Suprapubic skin (tissue), 4 donors: ENCODE measurements at regions not wholly inside any gene's neighbourhood (a gene's known extent, or its start where the extent isn't known, plus 50 kb on each side); places are given as distances from the start of the nearest gene placed in this dataset.

Source experiments
- DNase-seq, 2 donors: peaks; one replicate each; pipeline ENCODE4 v3.0.0-alpha.2; 2019; ENCODE audit warnings: low spot score in 2 of 2
- H3K27ac ChIP-seq: fragments of 200-600 bp; sonication (generic); one replicate; pipeline ENCODE4 v1.5.1; 2019
- H3K27me3 ChIP-seq: fragments of 200-600 bp; sonication (generic); one replicate; pipeline ENCODE4 v1.5.1; 2019
- H3K36me3 ChIP-seq: fragments of 200-600 bp; sonication (generic); one replicate; pipeline ENCODE4 v1.5.1; 2019
- H3K4me1 ChIP-seq: fragments of 200-600 bp; sonication (generic); one replicate; pipeline ENCODE4 v1.5.1; 2019
- H3K4me3 ChIP-seq: fragments of 200-600 bp; sonication (generic); one replicate; pipeline ENCODE4 v1.5.1; 2019; ENCODE audit warnings: mild to moderate bottlenecking
- H3K9me3 ChIP-seq: fragments of 200-600 bp; sonication (generic); one replicate; pipeline ENCODE4 v1.5.1; 2019
- EP300 ChIP-seq: sonication (generic); formaldehyde crosslinking; IDR thresholded peaks from one replicate; pipeline ENCODE4 v1.6.1; 2017; ENCODE audit warnings: antibody characterized with exemption
- POLR2A ChIP-seq, 2 donors: fragments of 450-650 bp; IDR thresholded peaks; one replicate each; pipeline ENCODE4 v1.6.1; 2017; ENCODE audit warnings: antibody characterized with exemption in 2 of 2, mild to moderate bottlenecking in 2 of 2, moderate library complexity in 2 of 2
- POLR2AphosphoS5 ChIP-seq, 3 donors: sonication (generic); formaldehyde crosslinking; IDR thresholded peaks; one replicate each; pipeline ENCODE4 v1.6.1; 2017; ENCODE audit warnings: antibody characterized with exemption in 3 of 3
- WGBS: methylation state at CpG from one replicate; pipeline ENCODE4 v1.1.5; 2018; 5-methylcytosine and 5-hydroxymethylcytosine counted together
- TF ChIP-seq, protein P1 (sequence below), 2 donors: fragments of 200-600 bp in 1 of 2; fragments of 450-650 bp in 1 of 2; sonication (generic) in 1 of 2; IDR thresholded peaks; one replicate each; pipeline ENCODE4 v1.5.1; 2016 to 2019; ENCODE audit warnings: antibody characterized with exemption in 2 of 2, mild to moderate bottlenecking in 1 of 2, moderate library complexity in 1 of 2

DNA sequence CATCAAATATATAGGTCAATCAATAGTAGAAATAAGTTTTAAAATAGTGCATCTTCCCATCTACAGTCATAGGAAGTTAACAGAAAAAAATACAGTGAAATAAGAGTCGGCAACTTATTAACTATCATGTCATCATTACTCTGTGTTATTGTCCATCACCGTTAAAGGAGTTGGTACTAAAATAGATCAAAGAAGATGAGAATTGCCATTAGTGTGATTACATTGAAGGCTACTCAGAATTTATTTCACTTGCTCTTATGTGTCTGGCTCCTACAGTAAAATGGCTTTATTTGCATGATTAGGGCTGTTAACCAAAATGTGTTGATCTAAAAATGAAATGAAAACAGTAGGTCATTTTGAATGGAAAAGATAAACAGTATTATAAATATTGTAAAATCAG is 162.5 kb upstream of the SLITRK1 start:
- no peak for TF ChIP-seq EP300
- TF ChIP-seq POLR2AphosphoS5 (IDR thresholded peaks at IDR 0.05) = no peak
- TF ChIP-seq, protein P1, sequence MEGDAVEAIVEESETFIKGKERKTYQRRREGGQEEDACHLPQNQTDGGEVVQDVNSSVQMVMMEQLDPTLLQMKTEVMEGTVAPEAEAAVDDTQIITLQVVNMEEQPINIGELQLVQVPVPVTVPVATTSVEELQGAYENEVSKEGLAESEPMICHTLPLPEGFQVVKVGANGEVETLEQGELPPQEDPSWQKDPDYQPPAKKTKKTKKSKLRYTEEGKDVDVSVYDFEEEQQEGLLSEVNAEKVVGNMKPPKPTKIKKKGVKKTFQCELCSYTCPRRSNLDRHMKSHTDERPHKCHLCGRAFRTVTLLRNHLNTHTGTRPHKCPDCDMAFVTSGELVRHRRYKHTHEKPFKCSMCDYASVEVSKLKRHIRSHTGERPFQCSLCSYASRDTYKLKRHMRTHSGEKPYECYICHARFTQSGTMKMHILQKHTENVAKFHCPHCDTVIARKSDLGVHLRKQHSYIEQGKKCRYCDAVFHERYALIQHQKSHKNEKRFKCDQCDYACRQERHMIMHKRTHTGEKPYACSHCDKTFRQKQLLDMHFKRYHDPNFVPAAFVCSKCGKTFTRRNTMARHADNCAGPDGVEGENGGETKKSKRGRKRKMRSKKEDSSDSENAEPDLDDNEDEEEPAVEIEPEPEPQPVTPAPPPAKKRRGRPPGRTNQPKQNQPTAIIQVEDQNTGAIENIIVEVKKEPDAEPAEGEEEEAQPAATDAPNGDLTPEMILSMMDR (IDR thresholded peaks at IDR 0.05) = no peak
- no peak for TF ChIP-seq POLR2A (IDR thresholded peaks at IDR 0.05)
- Histone ChIP-seq H3K9me3 (no peaks in the 10 kb centered on the region), H3K4me3 (no peak overlapping the region), H3K4me1 (no peaks in the 10 kb centered on the region), H3K36me3 (no peaks in the 10 kb centered on the region), H3K27me3 (no peaks in the 10 kb centered on the region), H3K27ac (no peak overlapping the region)
- DNase-seq = no peak
- WGBS = 66% methylated on average over 2 of the region's 2 CpGs

DNA sequence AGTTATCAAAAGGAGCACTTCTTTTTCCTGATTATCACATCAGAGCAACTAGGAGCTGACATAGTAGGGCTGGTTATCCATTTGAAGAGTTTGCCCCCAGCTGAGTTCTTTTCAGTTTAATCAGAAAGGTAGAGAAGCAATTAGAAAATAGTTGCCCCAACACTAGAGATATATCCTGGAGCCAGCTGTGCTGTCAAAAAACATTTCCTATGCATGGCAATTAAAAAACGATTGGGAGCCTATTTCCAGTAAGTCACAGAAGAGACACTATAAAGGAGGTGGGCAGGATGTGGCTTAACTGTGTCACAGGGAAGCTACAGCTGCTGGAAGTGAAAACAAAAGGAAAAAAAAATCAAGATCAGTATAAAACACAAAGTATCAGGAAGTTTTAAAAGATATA is 155.7 kb upstream of the SLITRK1 start:
- Histone ChIP-seq H3K9me3 (no peaks in the 10 kb centered on the region), H3K4me3 (no peak overlapping the region), H3K27me3 (no peaks in the 10 kb centered on the region), H3K36me3 (no peaks in the 10 kb centered on the region), H3K4me1 (no peaks in the 10 kb centered on the region), H3K27ac (no peak overlapping the region)
- TF ChIP-seq, protein P1 (IDR thresholded peaks at IDR 0.05) = no peak
- TF ChIP-seq POLR2A (IDR thresholded peaks at IDR 0.05) = no peak
- no peak for TF ChIP-seq POLR2AphosphoS5 (IDR thresholded peaks at IDR 0.05)
- TF ChIP-seq EP300 = no peak
- DNase-seq = no peak
- 0% methylated on average over 1 of the region's 1 CpG for WGBS

DNA sequence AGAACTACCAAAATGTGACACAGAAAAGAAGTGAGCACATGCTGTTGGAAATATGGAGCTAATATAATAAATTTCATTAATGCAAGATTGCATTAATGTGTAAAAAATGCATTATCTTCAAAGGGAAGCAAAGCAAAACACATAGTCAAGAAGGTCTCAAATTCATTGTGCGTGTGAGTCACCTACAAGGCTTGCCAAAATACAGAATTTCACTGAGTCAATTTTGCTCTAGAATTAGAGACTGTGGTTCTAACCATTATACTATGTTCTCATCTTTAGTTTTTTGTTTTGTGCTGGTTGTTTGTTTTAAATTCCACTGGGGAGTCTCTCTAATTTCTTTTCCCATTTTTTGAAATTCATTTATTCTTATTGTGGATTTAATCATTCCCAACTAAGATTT is 149.8 kb upstream of the SLITRK1 start:
- no peak overlapping the region for H3K27ac ChIP-seq

DNA sequence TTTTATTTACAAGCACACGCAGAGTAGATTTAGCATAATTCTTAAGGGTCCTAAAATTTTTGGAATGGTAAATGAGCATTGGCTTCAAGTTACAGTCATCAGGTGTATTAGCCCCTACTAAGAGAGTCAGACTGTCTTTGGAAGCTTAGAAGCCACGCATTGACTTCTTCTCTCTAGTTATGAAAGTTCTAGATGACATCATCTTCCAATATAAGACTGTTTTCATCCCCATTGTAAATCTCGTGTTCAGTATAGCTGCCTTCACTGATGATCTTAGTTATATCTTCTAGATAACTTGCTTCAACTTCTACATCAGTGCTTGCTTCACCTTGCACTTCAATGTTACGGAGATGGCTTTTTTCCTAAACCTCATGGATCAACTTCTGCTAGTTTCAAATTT is 148.8 kb upstream of the SLITRK1 start:
- Histone ChIP-seq H3K27me3 (no peaks in the 10 kb centered on the region), H3K4me1 (no peaks in the 10 kb centered on the region), H3K9me3 (no peaks in the 10 kb centered on the region), H3K36me3 (no peaks in the 10 kb centered on the region), H3K4me3 (no peak overlapping the region), H3K27ac (no peak overlapping the region)
- DNase-seq = no peak
- WGBS = 91% methylated on average over 4 of the region's 4 CpGs
- no peak for TF ChIP-seq EP300
- no peak for TF ChIP-seq POLR2A (IDR thresholded peaks at IDR 0.05)
- TF ChIP-seq POLR2AphosphoS5 (IDR thresholded peaks at IDR 0.05) = no peak
- TF ChIP-seq, protein P1 (IDR thresholded peaks at IDR 0.05) = no peak

More for the DNA sequence above, 149.8 kb upstream of the SLITRK1 start:
- H3K4me3 ChIP-seq = no peak overlapping the region
- WGBS = 37% methylated on average over 1 of the region's 1 CpG
- H3K9me3 ChIP-seq = no peaks in the 10 kb centered on the region
- no peak for DNase-seq
- no peaks in the 10 kb centered on the region for H3K4me1 ChIP-seq
- H3K27me3 ChIP-seq = no peaks in the 10 kb centered on the region
- TF ChIP-seq POLR2A (IDR thresholded peaks at IDR 0.05) (no peak), EP300 (no peak), POLR2AphosphoS5 (IDR thresholded peaks at IDR 0.05) (no peak)
- TF ChIP-seq, protein P1 (IDR thresholded peaks at IDR 0.05) = no peak
- H3K36me3 ChIP-seq = no peaks in the 10 kb centered on the region

DNA sequence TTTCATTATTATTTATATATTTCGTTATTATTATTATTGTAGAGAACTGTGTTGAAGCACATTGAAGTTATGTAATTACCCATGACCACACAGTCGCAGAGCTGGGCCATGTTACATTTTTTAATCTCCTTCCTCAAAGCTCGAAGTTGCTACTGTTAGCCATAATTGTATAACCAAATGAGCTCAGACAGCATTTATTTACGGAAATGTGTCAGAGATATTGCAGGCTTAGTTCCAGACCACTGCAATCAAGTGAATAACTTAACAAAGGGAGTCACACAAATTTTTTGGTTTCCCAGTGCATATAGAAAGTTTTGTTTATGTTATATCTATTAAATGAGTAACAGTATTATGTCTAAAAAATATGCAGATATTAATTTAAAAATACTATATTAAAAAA is 147.1 kb upstream of the SLITRK1 start:
- no peak for DNase-seq
- H3K4me3 ChIP-seq = no peak overlapping the region
- H3K27ac ChIP-seq = no peak overlapping the region
- H3K36me3 ChIP-seq = no peaks in the 10 kb centered on the region
- no peaks in the 10 kb centered on the region for H3K4me1 ChIP-seq
- H3K27me3 ChIP-seq = no peaks in the 10 kb centered on the region
- TF ChIP-seq POLR2A (IDR thresholded peaks at IDR 0.05) (no peak), POLR2AphosphoS5 (IDR thresholded peaks at IDR 0.05) (no peak), EP300 (no peak)
- TF ChIP-seq, protein P1 (IDR thresholded peaks at IDR 0.05) = no peak
- WGBS = 68% methylated on average over 4 of the region's 4 CpGs
- H3K9me3 ChIP-seq = no peaks in the 10 kb centered on the region
